ENCODE measurements at regions not wholly inside any gene's neighbourhood (a gene's known extent, or its start where the extent isn't known, plus 50 kb on each side); places are given as distances from the start of the nearest gene placed in this dataset.

GRCh38 chr9:23464275-23464674 is 361.8 kb downstream of the ELAVL2 start:
- DNase-seq, result no peak

- no peak for DNase-seq
Observed at GRCh38 chr9:23467276-23467675, 358.8 kb downstream of the ELAVL2 start.

- no peak for DNase-seq
Observed at GRCh38 chr9:23477908-23478307, 348.1 kb downstream of the ELAVL2 start.

- DNase-seq, result no peak
Observed at GRCh38 chr9:23483566-23483965, 342.5 kb downstream of the ELAVL2 start.

- no peak for DNase-seq
Observed at GRCh38 chr9:23492126-23493002, 333.7 kb downstream of the ELAVL2 start.

- DNase-seq, result no peak
Observed at GRCh38 chr9:23493219-23493618, 332.8 kb downstream of the ELAVL2 start.

- DNase-seq, result no peak
Observed at GRCh38 chr9:23496489-23497136, 329.4 kb downstream of the ELAVL2 start.

- DNase-seq, result no peak
Observed at GRCh38 chr9:23497137-23497504, 328.9 kb downstream of the ELAVL2 start.

GRCh38 chr9:23502004-23502403 is 324.0 kb downstream of the ELAVL2 start:
- DNase-seq, result no peak

GRCh38 chr9:23522952-23523351 is 303.1 kb downstream of the ELAVL2 start:
- DNase-seq, result no peak

- no peak for DNase-seq
Observed at GRCh38 chr9:23524607-23525155, 301.4 kb downstream of the ELAVL2 start.

- DNase-seq, result no peak
Observed at GRCh38 chr9:23526806-23527205, 299.2 kb downstream of the ELAVL2 start.

GRCh38 chr9:23532282-23532681 is 293.8 kb downstream of the ELAVL2 start:
- DNase-seq, result no peak

GRCh38 chr9:23537192-23538066 is 288.6 kb downstream of the ELAVL2 start:
- no peak for DNase-seq

- no peak for DNase-seq
Observed at GRCh38 chr9:23538067-23538402, 288.0 kb downstream of the ELAVL2 start.

GRCh38 chr9:23538461-23539003 is 287.5 kb downstream of the ELAVL2 start:
- no peak for DNase-seq

- DNase-seq, result no peak
Observed at GRCh38 chr9:23539311-23539710, 286.7 kb downstream of the ELAVL2 start.

- no peak for DNase-seq
Observed at GRCh38 chr9:23541976-23542375, 284.1 kb downstream of the ELAVL2 start.

- no peak for DNase-seq
Observed at GRCh38 chr9:23542438-23542837, 283.6 kb downstream of the ELAVL2 start.

GRCh38 chr9:23542927-23543326 is 283.1 kb downstream of the ELAVL2 start:
- DNase-seq, result no peak

GRCh38 chr9:23543419-23543818 is 282.6 kb downstream of the ELAVL2 start:
- no peak for DNase-seq

GRCh38 chr9:23545728-23546127 is 280.3 kb downstream of the ELAVL2 start:
- no peak for DNase-seq

GRCh38 chr9:23551311-23551721 is 274.7 kb downstream of the ELAVL2 start:
- DNase-seq, result no peak
